ENCODE measurements at regions not wholly inside any gene's neighbourhood (a gene's known extent, or its start where the extent isn't known, plus 50 kb on each side); places are given as distances from the start of the nearest gene placed in this dataset.

DNA sequence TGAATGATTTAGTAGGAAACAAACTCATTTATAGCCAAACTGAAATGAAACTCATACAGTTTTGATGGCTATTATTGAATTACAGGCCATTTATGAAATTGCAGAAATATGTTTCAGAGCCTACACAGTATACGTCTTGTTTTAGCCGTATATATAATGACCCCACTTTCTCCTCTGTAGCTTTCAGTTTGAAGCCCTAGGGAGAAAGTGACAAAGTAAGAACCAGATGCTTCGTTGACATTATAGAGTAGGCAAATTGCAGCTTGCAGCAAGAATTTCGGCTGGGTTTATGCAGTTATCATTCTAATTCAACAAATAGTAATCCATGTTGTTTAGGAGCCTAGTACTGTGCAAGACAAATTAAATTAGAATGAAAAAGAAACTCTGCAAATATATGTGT is 836.3 kb upstream of the ADGRL4 start:
- ChIA-PET POLR2A (no interaction called here), CTCF (no interaction called here)
- Histone ChIP-seq H3K27ac (ENCODE audit: low read length) (no peak overlapping the region), H3K9me3 (ENCODE audit: control insufficient read depth, insufficient read depth, low read depth, low read length) (0 out of 2 replicates have a peak, but pooled peaks cover under 1% of the 10 kb centered on the region), H3K36me3 (ENCODE audit: control insufficient read depth, insufficient read depth, low read length) (no peaks in the 10 kb centered on the region), H3K4me3 (ENCODE audit: low read depth in 2 of 2, low read length in 2 of 2) (no peak overlapping the region), H3K4me1 (ENCODE audit: control insufficient read depth, insufficient read depth, low read length) (no peaks in the 10 kb centered on the region), H3K27me3 (ENCODE audit: control insufficient read depth, insufficient read depth, low read length) (no peaks in the 10 kb centered on the region)
- TF ChIP-seq TCF7L2 (IDR thresholded peaks at IDR 0.05; ENCODE audit: low read depth, low read length) (no peak), SIN3A (IDR thresholded peaks at IDR 0.05; ENCODE audit: borderline replicate concordance, insufficient read depth, low read depth, low read length) (no peak), REST (IDR thresholded peaks at IDR 0.05; ENCODE audit: insufficient read depth in 1 of 2, low read depth in 2 of 2, low read length in 1 of 2) (no peak), POLR2AphosphoS5 (IDR thresholded peaks at IDR 0.05; ENCODE audit: low read depth, low read length) (no peak)
- TF ChIP-seq, protein P1, sequence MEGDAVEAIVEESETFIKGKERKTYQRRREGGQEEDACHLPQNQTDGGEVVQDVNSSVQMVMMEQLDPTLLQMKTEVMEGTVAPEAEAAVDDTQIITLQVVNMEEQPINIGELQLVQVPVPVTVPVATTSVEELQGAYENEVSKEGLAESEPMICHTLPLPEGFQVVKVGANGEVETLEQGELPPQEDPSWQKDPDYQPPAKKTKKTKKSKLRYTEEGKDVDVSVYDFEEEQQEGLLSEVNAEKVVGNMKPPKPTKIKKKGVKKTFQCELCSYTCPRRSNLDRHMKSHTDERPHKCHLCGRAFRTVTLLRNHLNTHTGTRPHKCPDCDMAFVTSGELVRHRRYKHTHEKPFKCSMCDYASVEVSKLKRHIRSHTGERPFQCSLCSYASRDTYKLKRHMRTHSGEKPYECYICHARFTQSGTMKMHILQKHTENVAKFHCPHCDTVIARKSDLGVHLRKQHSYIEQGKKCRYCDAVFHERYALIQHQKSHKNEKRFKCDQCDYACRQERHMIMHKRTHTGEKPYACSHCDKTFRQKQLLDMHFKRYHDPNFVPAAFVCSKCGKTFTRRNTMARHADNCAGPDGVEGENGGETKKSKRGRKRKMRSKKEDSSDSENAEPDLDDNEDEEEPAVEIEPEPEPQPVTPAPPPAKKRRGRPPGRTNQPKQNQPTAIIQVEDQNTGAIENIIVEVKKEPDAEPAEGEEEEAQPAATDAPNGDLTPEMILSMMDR (IDR thresholded peaks at IDR 0.05): no peak
- no TSS peak for BruUV-seq (replicated peaks)
- DNase-seq (ENCODE audit: low read depth, low spot score) (no peak), ATAC-seq (no peak)
- in situ Hi-C loops (cut with HindIII; ENCODE audit: low pct_unique_long_range_greater_than_20kb, low sequenced_read_pairs) (no loop called here), intact Hi-C loops (cut with micrococcal nuclease; ENCODE audit: unreplicated experiment) (no loop called here)

DNA sequence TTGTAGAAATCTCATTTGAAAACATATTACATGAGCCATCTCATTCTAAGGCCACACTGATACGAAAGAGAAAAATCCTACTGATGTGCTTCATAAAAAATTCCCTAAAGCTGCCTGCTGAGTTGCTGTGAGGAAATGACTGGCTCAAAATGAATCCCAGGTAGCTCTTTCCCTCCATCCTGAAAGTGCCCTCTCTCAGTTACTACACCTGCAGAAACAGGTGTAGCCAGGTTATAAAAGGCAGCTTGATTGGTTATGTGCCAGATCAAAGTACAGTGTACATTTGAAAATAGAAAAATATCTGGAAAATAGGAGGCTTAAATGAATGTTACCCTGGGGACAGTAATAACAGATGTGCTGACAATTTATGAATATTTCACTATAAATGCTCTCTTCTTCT is 833.4 kb upstream of the ADGRL4 start:
- Histone ChIP-seq H3K4me3 (ENCODE audit: low read depth in 2 of 2, low read length in 2 of 2) (no peak overlapping the region), H3K36me3 (ENCODE audit: control insufficient read depth, insufficient read depth, low read length) (no peaks in the 10 kb centered on the region), H3K9me3 (ENCODE audit: control insufficient read depth, insufficient read depth, low read depth, low read length) (0 out of 2 replicates have a peak, but pooled peaks cover 2% of the 10 kb centered on the region), H3K27ac (ENCODE audit: low read length) (no peak overlapping the region), H3K4me1 (ENCODE audit: control insufficient read depth, insufficient read depth, low read length) (no peaks in the 10 kb centered on the region), H3K27me3 (ENCODE audit: control insufficient read depth, insufficient read depth, low read length) (no peaks in the 10 kb centered on the region)
- in situ Hi-C loops (cut with HindIII; ENCODE audit: low pct_unique_long_range_greater_than_20kb, low sequenced_read_pairs): no loop called here
- ATAC-seq (no peak), DNase-seq (ENCODE audit: low read depth, low spot score) (no peak)
- TF ChIP-seq REST (IDR thresholded peaks at IDR 0.05; ENCODE audit: insufficient read depth in 1 of 2, low read depth in 2 of 2, low read length in 1 of 2) (no peak), TCF7L2 (IDR thresholded peaks at IDR 0.05; ENCODE audit: low read depth, low read length) (no peak), POLR2AphosphoS5 (IDR thresholded peaks at IDR 0.05; ENCODE audit: low read depth, low read length) (no peak), SIN3A (IDR thresholded peaks at IDR 0.05; ENCODE audit: borderline replicate concordance, insufficient read depth, low read depth, low read length) (no peak)
- TF ChIP-seq, protein P1 (IDR thresholded peaks at IDR 0.05): no peak
- POLR2A ChIA-PET: no interaction called here
- CTCF ChIA-PET: no interaction called here
- intact Hi-C loops (cut with micrococcal nuclease; ENCODE audit: unreplicated experiment): no loop called here
- BruUV-seq (replicated peaks): no TSS peak

Measured in Panc1 (cell line).